ENCODE measurements at regions not wholly inside any gene's neighbourhood (a gene's known extent, or its start where the extent isn't known, plus 50 kb on each side); places are given as distances from the start of the nearest gene placed in this dataset.

- Histone ChIP-seq H3K27ac (ENCODE audit: insufficient read depth in 1 of 2, low read depth in 1 of 2, low read length in 2 of 2, poor library complexity in 1 of 2, severe bottlenecking in 2 of 2) (no peak overlapping the region), H3K36me3 (ENCODE audit: control insufficient read depth in 4 of 4, insufficient read depth in 4 of 4, low read length in 3 of 4) (no peaks in the 10 kb centered on the region), H3K4me1 (ENCODE audit: control extremely low read depth in 1 of 4, control insufficient read depth in 4 of 4, insufficient read depth in 4 of 4, low read length in 3 of 4) (no peaks in the 10 kb centered on the region), H3K4me3 (ENCODE audit: control insufficient read depth in 1 of 7, extremely low read depth in 1 of 7, insufficient read depth in 4 of 7, low read depth in 2 of 7, low read length in 6 of 7) (no peak overlapping the region), H3K27me3 (replicated peaks in 2 of 5; ENCODE audit: control insufficient read depth in 4 of 5, insufficient read depth in 5 of 5, low read length in 4 of 5) (no peaks in the 10 kb centered on the region), H3K9me3 (ENCODE audit: control extremely low read depth in 1 of 5, control insufficient read depth in 4 of 5, insufficient read depth in 2 of 5, low read depth in 1 of 5, low read length in 4 of 5) (peaks cover 0 to 3% (median 0%) of the 10 kb centered on the region in 5 experiments)
- ChIA-PET POLR2A (no interaction called here), CTCF (no interaction called here)
- 93% methylated on average over 6 of the region's 7 CpGs for WGBS (ENCODE audit: insufficient coverage)
- DNase-seq: no peak
Measured at GRCh38 chr20:50420380-50420779, 89.8 kb upstream of the PTPN1 start.

GRCh38 chr20:50421356-50422340, 88.5 kb upstream of the PTPN1 start:
- Histone ChIP-seq H3K36me3 (ENCODE audit: control insufficient read depth in 4 of 4, insufficient read depth in 4 of 4, low read length in 3 of 4) (no peaks in the 10 kb centered on the region), H3K9me3 (ENCODE audit: control extremely low read depth in 1 of 5, control insufficient read depth in 4 of 5, insufficient read depth in 2 of 5, low read depth in 1 of 5, low read length in 4 of 5) (peaks cover 0 to 3% (median 0%) of the 10 kb centered on the region in 5 experiments), H3K27ac (ENCODE audit: insufficient read depth in 1 of 2, low read depth in 1 of 2, low read length in 2 of 2, poor library complexity in 1 of 2, severe bottlenecking in 2 of 2) (no peak overlapping the region), H3K4me1 (ENCODE audit: control extremely low read depth in 1 of 4, control insufficient read depth in 4 of 4, insufficient read depth in 4 of 4, low read length in 3 of 4) (no peaks in the 10 kb centered on the region), H3K27me3 (replicated peaks in 2 of 5; ENCODE audit: control insufficient read depth in 4 of 5, insufficient read depth in 5 of 5, low read length in 4 of 5) (no peaks in the 10 kb centered on the region), H3K4me3 (ENCODE audit: control insufficient read depth in 1 of 7, extremely low read depth in 1 of 7, insufficient read depth in 4 of 7, low read depth in 2 of 7, low read length in 6 of 7) (no peak overlapping the region)
- no peak for DNase-seq
- ChIA-PET POLR2A (no interaction called here), CTCF (interaction anchor here (0.6 to 1.3 kb wide), 4 partner anchors 11 to 233 kb away, joined by 3 read pairs; no protein-coding TSS in a partner anchor)
- 98% methylated on average over 4 of the region's 6 CpGs for WGBS (ENCODE audit: insufficient coverage)

- Histone ChIP-seq H3K27ac (ENCODE audit: insufficient read depth in 1 of 2, low read depth in 1 of 2, low read length in 2 of 2, poor library complexity in 1 of 2, severe bottlenecking in 2 of 2) (no peak overlapping the region), H3K9me3 (ENCODE audit: control extremely low read depth in 1 of 5, control insufficient read depth in 4 of 5, insufficient read depth in 2 of 5, low read depth in 1 of 5, low read length in 4 of 5) (peaks cover 0 to 3% (median 0%) of the 10 kb centered on the region in 5 experiments), H3K27me3 (replicated peaks in 2 of 5; ENCODE audit: control insufficient read depth in 4 of 5, insufficient read depth in 5 of 5, low read length in 4 of 5) (peaks cover 0 to 3% (median 0%) of the 10 kb centered on the region in 5 experiments), H3K4me1 (ENCODE audit: control extremely low read depth in 1 of 4, control insufficient read depth in 4 of 4, insufficient read depth in 4 of 4, low read length in 3 of 4) (peaks cover 0 to 6% (median 3%) of the 10 kb centered on the region in 4 experiments), H3K36me3 (ENCODE audit: control insufficient read depth in 4 of 4, insufficient read depth in 4 of 4, low read length in 3 of 4) (no peaks in the 10 kb centered on the region), H3K4me3 (ENCODE audit: control insufficient read depth in 1 of 7, extremely low read depth in 1 of 7, insufficient read depth in 4 of 7, low read depth in 2 of 7, low read length in 6 of 7) (no peak overlapping the region)
- ChIA-PET CTCF (interaction anchor here (1.1 to 2.3 kb wide), 3 partner anchors 12 to 32 kb away, joined by 3 to 7 read pairs (median 5); no protein-coding TSS in a partner anchor), POLR2A (no interaction called here)
- DNase-seq: no peak
- no CpG with 5 or more reads among the region's 6 CpGs for WGBS (ENCODE audit: insufficient coverage)
Measured at GRCh38 chr20:50423758-50424157, 86.4 kb upstream of the PTPN1 start.

- CTCF ChIA-PET: interaction anchor here (1.4 to 2.3 kb wide), 3 partner anchors 13 to 31 kb away, joined by 4 to 7 read pairs (median 5); no protein-coding TSS in a partner anchor
- Histone ChIP-seq H3K27me3 (replicated peaks in 2 of 5; ENCODE audit: control insufficient read depth in 4 of 5, insufficient read depth in 5 of 5, low read length in 4 of 5) (peaks cover 0 to 3% (median 0%) of the 10 kb centered on the region in 5 experiments), H3K36me3 (ENCODE audit: control insufficient read depth in 4 of 4, insufficient read depth in 4 of 4, low read length in 3 of 4) (no peaks in the 10 kb centered on the region), H3K4me3 (ENCODE audit: control insufficient read depth in 1 of 7, extremely low read depth in 1 of 7, insufficient read depth in 4 of 7, low read depth in 2 of 7, low read length in 6 of 7) (no peak overlapping the region), H3K9me3 (ENCODE audit: control extremely low read depth in 1 of 5, control insufficient read depth in 4 of 5, insufficient read depth in 2 of 5, low read depth in 1 of 5, low read length in 4 of 5) (peaks cover 0 to 3% (median 0%) of the 10 kb centered on the region in 5 experiments), H3K4me1 (ENCODE audit: control extremely low read depth in 1 of 4, control insufficient read depth in 4 of 4, insufficient read depth in 4 of 4, low read length in 3 of 4) (peaks cover 0 to 6% (median 3%) of the 10 kb centered on the region in 4 experiments), H3K27ac (ENCODE audit: insufficient read depth in 1 of 2, low read depth in 1 of 2, low read length in 2 of 2, poor library complexity in 1 of 2, severe bottlenecking in 2 of 2) (no peak overlapping the region)
- WGBS (ENCODE audit: insufficient coverage): 100% methylated on average over 3 of the region's 3 CpGs
- POLR2A ChIA-PET: no interaction called here
- DNase-seq: no peak
Measured at GRCh38 chr20:50425076-50425475, 85.1 kb upstream of the PTPN1 start.

- 86% methylated on average over 3 of the region's 6 CpGs for WGBS (ENCODE audit: insufficient coverage)
- ChIA-PET POLR2A (no interaction called here), CTCF (interaction anchor here (1.4 kb wide), 1 partner anchor 8 kb away, joined by 6 read pairs; no protein-coding TSS in a partner anchor)
- Histone ChIP-seq H3K27me3 (replicated peaks in 2 of 5; ENCODE audit: control insufficient read depth in 4 of 5, insufficient read depth in 5 of 5, low read length in 4 of 5) (peaks cover 0 to 3% (median 0%) of the 10 kb centered on the region in 5 experiments), H3K4me1 (ENCODE audit: control extremely low read depth in 1 of 4, control insufficient read depth in 4 of 4, insufficient read depth in 4 of 4, low read length in 3 of 4) (peaks cover 0 to 6% (median 3%) of the 10 kb centered on the region in 4 experiments), H3K9me3 (ENCODE audit: control extremely low read depth in 1 of 5, control insufficient read depth in 4 of 5, insufficient read depth in 2 of 5, low read depth in 1 of 5, low read length in 4 of 5) (no peaks in the 10 kb centered on the region), H3K27ac (ENCODE audit: insufficient read depth in 1 of 2, low read depth in 1 of 2, low read length in 2 of 2, poor library complexity in 1 of 2, severe bottlenecking in 2 of 2) (no peak overlapping the region), H3K36me3 (ENCODE audit: control insufficient read depth in 4 of 4, insufficient read depth in 4 of 4, low read length in 3 of 4) (no peaks in the 10 kb centered on the region), H3K4me3 (ENCODE audit: control insufficient read depth in 1 of 7, extremely low read depth in 1 of 7, insufficient read depth in 4 of 7, low read depth in 2 of 7, low read length in 6 of 7) (no peak overlapping the region)
- no peak for DNase-seq
Measured at GRCh38 chr20:50426866-50427718, 83.1 kb upstream of the PTPN1 start.

- H3K27me3 ChIP-seq (replicated peaks in 2 of 5; ENCODE audit: control insufficient read depth in 4 of 5, insufficient read depth in 5 of 5, low read length in 4 of 5): peaks cover 0 to 3% (median 0%) of the 10 kb centered on the region in 5 experiments
- no peak for DNase-seq
- WGBS (ENCODE audit: insufficient coverage): 2% methylated on average over 5 of the region's 5 CpGs
- peaks cover 0 to 6% (median 3%) of the 10 kb centered on the region in 4 experiments for H3K4me1 ChIP-seq (ENCODE audit: control extremely low read depth in 1 of 4, control insufficient read depth in 4 of 4, insufficient read depth in 4 of 4, low read length in 3 of 4)
- ChIA-PET POLR2A (no interaction called here), CTCF (no interaction called here)
- H3K9me3 ChIP-seq (ENCODE audit: control extremely low read depth in 1 of 5, control insufficient read depth in 4 of 5, insufficient read depth in 2 of 5, low read depth in 1 of 5, low read length in 4 of 5): no peaks in the 10 kb centered on the region
- no peak overlapping the region for H3K4me3 ChIP-seq (ENCODE audit: control insufficient read depth in 1 of 7, extremely low read depth in 1 of 7, insufficient read depth in 4 of 7, low read depth in 2 of 7, low read length in 6 of 7)
- H3K27ac ChIP-seq (ENCODE audit: insufficient read depth in 1 of 2, low read depth in 1 of 2, low read length in 2 of 2, poor library complexity in 1 of 2, severe bottlenecking in 2 of 2): no peak overlapping the region
- no peaks in the 10 kb centered on the region for H3K36me3 ChIP-seq (ENCODE audit: control insufficient read depth in 4 of 4, insufficient read depth in 4 of 4, low read length in 3 of 4)
Measured at GRCh38 chr20:50427719-50428083, 82.5 kb upstream of the PTPN1 start.

All from common myeloid progenitor, CD34-positive (primary cell).